ENCODE measurements at regions not wholly inside any gene's neighbourhood (a gene's known extent, or its start where the extent isn't known, plus 50 kb on each side); places are given as distances from the start of the nearest gene placed in this dataset.

DNA sequence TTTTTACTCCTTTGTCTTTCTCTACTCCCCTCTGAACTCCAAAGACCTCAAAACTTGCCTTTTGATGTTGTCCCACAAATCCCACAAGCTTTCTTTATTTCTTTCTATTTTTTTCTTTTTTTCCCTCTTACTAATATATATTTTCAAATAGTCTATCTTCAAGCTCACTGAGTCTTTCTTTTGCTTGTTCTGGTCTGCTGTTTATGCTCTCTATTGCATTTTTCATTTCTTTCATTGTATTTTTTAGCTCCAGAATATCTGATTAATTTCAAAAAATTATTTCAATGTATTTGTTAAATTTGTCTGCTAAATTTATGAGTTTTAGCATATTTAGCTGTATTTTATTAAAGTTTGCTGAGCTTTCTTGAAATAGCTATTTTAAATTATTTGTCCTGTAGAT is 223.3 kb upstream of the IRX1 start:
- POLR2A ChIA-PET: no interaction called here
- Mint-ChIP-seq H3K4me3 (no peak overlapping the region), H3K9me3 (peaks cover 14% of the 10 kb centered on the region), H3K27me3 (no peaks in the 10 kb centered on the region), H3K4me1 (no peaks in the 10 kb centered on the region), H3K36me3 (ENCODE audit: low read depth) (no peaks in the 10 kb centered on the region), H3K27ac (no peak overlapping the region)
- CTCF ChIA-PET: no interaction called here
- no peak for TF ChIP-seq CTCF (IDR thresholded peaks at IDR 0.05)
- ATAC-seq (ENCODE audit: low read depth): no peak
- DNase-seq: no peak
- intact Hi-C loops (cut with micrococcal nuclease): no loop called here

- H3K27ac Mint-ChIP-seq: no peak overlapping the region
- peaks cover 8% of the 10 kb centered on the region for H3K9me3 Mint-ChIP-seq
- H3K4me1 Mint-ChIP-seq: no peaks in the 10 kb centered on the region
- DNase-seq (no peak), ATAC-seq (ENCODE audit: low read depth) (no peak)
- intact Hi-C loops (cut with micrococcal nuclease): no loop called here
- TF ChIP-seq CTCF (IDR thresholded peaks at IDR 0.05): no peak
- H3K27me3 Mint-ChIP-seq: no peaks in the 10 kb centered on the region
- no peak overlapping the region for H3K4me3 Mint-ChIP-seq
- no peaks in the 10 kb centered on the region for H3K36me3 Mint-ChIP-seq (ENCODE audit: low read depth)
- ChIA-PET POLR2A (no interaction called here), CTCF (no interaction called here)
Measured at GRCh38 chr5:3365501-3366215, 230.0 kb upstream of the IRX1 start.

- Mint-ChIP-seq H3K27ac (no peak overlapping the region), H3K9me3 (peaks cover 8% of the 10 kb centered on the region), H3K4me3 (no peak overlapping the region), H3K36me3 (ENCODE audit: low read depth) (no peaks in the 10 kb centered on the region), H3K4me1 (no peaks in the 10 kb centered on the region), H3K27me3 (no peaks in the 10 kb centered on the region)
- DNase-seq (no peak), ATAC-seq (ENCODE audit: low read depth) (no peak)
- intact Hi-C loops (cut with micrococcal nuclease): no loop called here
- ChIA-PET CTCF (no interaction called here), POLR2A (no interaction called here)
- TF ChIP-seq CTCF (IDR thresholded peaks at IDR 0.05): no peak
Measured at GRCh38 chr5:3364941-3365340, 230.7 kb upstream of the IRX1 start.

DNA sequence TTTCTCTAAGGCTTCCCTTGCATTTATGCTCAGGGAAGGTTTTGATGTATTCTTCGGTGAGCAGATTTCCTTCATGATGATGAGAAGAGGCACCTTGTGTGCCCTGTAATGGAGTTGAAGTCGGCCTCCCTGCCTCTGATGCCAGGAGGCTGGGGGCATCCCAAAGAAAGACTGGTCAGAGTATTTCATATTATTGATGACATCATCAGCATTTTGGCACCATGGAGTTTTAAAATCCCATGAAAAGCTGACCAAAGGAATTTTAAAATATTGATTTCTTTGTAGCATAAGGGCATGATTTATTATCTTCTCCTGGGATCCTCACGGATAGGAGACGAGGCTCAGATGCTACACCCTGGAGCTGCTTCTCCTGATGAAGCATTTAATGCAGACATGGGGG is 231.2 kb upstream of the IRX1 start:
- POLR2A ChIA-PET: no interaction called here
- H3K9me3 Mint-ChIP-seq: peaks cover 8% of the 10 kb centered on the region
- no peak overlapping the region for H3K4me3 Mint-ChIP-seq
- H3K27ac Mint-ChIP-seq: no peak overlapping the region
- no peaks in the 10 kb centered on the region for H3K36me3 Mint-ChIP-seq (ENCODE audit: low read depth)
- CTCF ChIA-PET: no interaction called here
- TF ChIP-seq CTCF (IDR thresholded peaks at IDR 0.05): no peak
- intact Hi-C loops (cut with micrococcal nuclease): no loop called here
- DNase-seq (no peak), ATAC-seq (ENCODE audit: low read depth) (no peak)
- no peaks in the 10 kb centered on the region for H3K4me1 Mint-ChIP-seq
- H3K27me3 Mint-ChIP-seq: no peaks in the 10 kb centered on the region

- ChIA-PET POLR2A (no interaction called here), CTCF (no interaction called here)
- Mint-ChIP-seq H3K4me1 (no peaks in the 10 kb centered on the region), H3K27ac (no peak overlapping the region), H3K4me3 (no peak overlapping the region), H3K27me3 (no peaks in the 10 kb centered on the region), H3K36me3 (ENCODE audit: low read depth) (no peaks in the 10 kb centered on the region), H3K9me3 (peaks cover 2% of the 10 kb centered on the region)
- DNase-seq: no peak
- intact Hi-C loops (cut with micrococcal nuclease): no loop called here
- TF ChIP-seq CTCF (IDR thresholded peaks at IDR 0.05): no peak
- ATAC-seq (ENCODE audit: low read depth): no peak
Measured at GRCh38 chr5:3362606-3362910, 233.1 kb upstream of the IRX1 start.

All from activated B cell treated with CpG ODN at 0.5 μM for 24 hours (primary cell).